PFSK-1 (cell line): ENCODE measurements at regions not wholly inside any gene's neighbourhood (a gene's known extent, or its start where the extent isn't known, plus 50 kb on each side); places are given as distances from the start of the nearest gene placed in this dataset.

Experiments
- FOXP2 ChIP-seq: optimal IDR thresholded peaks from 2 replicates; pipeline ENCODE3; 2011; ENCODE audit warnings: borderline replicate concordance, control low read depth, inconsistent platforms; ENCODE audit not compliant: insufficient read depth; ENCODE audit errors: extremely low read length, extremely low read depth
- POLR2AphosphoS5 ChIP-seq: IDR thresholded peaks from 2 replicates; pipeline ENCODE4 v1.6.1; 2012; ENCODE audit warnings: low read depth, mild to moderate bottlenecking, control low read depth, low read length, moderate library complexity
- SIN3A ChIP-seq: IDR thresholded peaks from 2 replicates; pipeline ENCODE4 v1.6.1; 2012; ENCODE audit warnings: mild to moderate bottlenecking, low read length, moderate library complexity, borderline replicate concordance; ENCODE audit not compliant: insufficient read depth
- TAF1 ChIP-seq: IDR thresholded peaks from 2 replicates; pipeline ENCODE4 v1.6.1; 2012; ENCODE audit warnings: low read length, control low read depth, borderline replicate concordance; ENCODE audit not compliant: insufficient read depth
- TF ChIP-seq, protein P1 (sequence below), 2 experiments: IDR thresholded peaks; 2 replicates each; pipeline versions ENCODE4 v1.6.1 to v1.8.0; 2011 to 2012; ENCODE audit warnings: low read depth in 2 of 2, low read length in 2 of 2, control low read depth in 1 of 2, inconsistent platforms in 1 of 2, mild to moderate bottlenecking in 1 of 2, moderate library complexity in 1 of 2; ENCODE audit not compliant: insufficient read depth in 1 of 2

GRCh38 chr21:18725653-18726052 lies 322.1 kb upstream of the TMPRSS15 start:
- no peak for TF ChIP-seq TAF1
- TF ChIP-seq FOXP2 = no peak
- no peak for TF ChIP-seq SIN3A
- TF ChIP-seq POLR2AphosphoS5 = no peak
- TF ChIP-seq, protein P1, sequence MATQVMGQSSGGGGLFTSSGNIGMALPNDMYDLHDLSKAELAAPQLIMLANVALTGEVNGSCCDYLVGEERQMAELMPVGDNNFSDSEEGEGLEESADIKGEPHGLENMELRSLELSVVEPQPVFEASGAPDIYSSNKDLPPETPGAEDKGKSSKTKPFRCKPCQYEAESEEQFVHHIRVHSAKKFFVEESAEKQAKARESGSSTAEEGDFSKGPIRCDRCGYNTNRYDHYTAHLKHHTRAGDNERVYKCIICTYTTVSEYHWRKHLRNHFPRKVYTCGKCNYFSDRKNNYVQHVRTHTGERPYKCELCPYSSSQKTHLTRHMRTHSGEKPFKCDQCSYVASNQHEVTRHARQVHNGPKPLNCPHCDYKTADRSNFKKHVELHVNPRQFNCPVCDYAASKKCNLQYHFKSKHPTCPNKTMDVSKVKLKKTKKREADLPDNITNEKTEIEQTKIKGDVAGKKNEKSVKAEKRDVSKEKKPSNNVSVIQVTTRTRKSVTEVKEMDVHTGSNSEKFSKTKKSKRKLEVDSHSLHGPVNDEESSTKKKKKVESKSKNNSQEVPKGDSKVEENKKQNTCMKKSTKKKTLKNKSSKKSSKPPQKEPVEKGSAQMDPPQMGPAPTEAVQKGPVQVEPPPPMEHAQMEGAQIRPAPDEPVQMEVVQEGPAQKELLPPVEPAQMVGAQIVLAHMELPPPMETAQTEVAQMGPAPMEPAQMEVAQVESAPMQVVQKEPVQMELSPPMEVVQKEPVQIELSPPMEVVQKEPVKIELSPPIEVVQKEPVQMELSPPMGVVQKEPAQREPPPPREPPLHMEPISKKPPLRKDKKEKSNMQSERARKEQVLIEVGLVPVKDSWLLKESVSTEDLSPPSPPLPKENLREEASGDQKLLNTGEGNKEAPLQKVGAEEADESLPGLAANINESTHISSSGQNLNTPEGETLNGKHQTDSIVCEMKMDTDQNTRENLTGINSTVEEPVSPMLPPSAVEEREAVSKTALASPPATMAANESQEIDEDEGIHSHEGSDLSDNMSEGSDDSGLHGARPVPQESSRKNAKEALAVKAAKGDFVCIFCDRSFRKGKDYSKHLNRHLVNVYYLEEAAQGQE (IDR thresholded peaks at IDR 0.05; ENCODE audit: insufficient read depth in 1 of 2, low read depth in 2 of 2, low read length in 2 of 2) = no peak

GRCh38 chr21:18741954-18742353 lies 338.4 kb upstream of the TMPRSS15 start:
- no peak for TF ChIP-seq TAF1
- TF ChIP-seq FOXP2 = no peak
- TF ChIP-seq POLR2AphosphoS5 = no peak
- TF ChIP-seq SIN3A = no peak
- TF ChIP-seq, protein P1 (IDR thresholded peaks at IDR 0.05; ENCODE audit: insufficient read depth in 1 of 2, low read depth in 2 of 2, low read length in 2 of 2) = no peak

- TF ChIP-seq TAF1 (no peak), SIN3A (no peak), FOXP2 (no peak), POLR2AphosphoS5 (no peak)
- TF ChIP-seq, protein P1 (IDR thresholded peaks at IDR 0.05; ENCODE audit: insufficient read depth in 1 of 2, low read depth in 2 of 2, low read length in 2 of 2) = no peak
Measured at GRCh38 chr21:18743531-18743930, 339.9 kb upstream of the TMPRSS15 start.

DNA sequence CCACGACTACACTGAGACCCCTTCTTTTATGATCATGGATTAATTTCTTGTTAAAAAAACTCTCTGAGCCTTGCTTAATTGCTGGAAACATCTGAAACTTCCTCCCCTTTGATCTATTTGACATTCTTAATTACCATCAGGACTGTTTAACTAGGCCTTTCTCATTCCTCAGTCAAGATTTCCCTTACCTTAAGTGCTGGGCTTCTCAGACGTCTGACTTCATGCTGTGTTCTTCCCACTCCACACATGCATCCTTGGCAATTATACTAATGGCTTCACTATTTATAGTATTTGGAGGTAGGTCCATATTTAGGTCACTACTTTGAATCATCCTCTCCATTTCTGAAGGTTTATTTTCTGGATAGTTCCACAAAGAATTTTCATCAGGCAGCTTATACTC lies 341.3 kb upstream of the TMPRSS15 start:
- no peak for TF ChIP-seq TAF1
- TF ChIP-seq, protein P1 (IDR thresholded peaks at IDR 0.05; ENCODE audit: insufficient read depth in 1 of 2, low read depth in 2 of 2, low read length in 2 of 2) = no peak
- no peak for TF ChIP-seq POLR2AphosphoS5
- no peak for TF ChIP-seq SIN3A
- TF ChIP-seq FOXP2 = no peak

DNA sequence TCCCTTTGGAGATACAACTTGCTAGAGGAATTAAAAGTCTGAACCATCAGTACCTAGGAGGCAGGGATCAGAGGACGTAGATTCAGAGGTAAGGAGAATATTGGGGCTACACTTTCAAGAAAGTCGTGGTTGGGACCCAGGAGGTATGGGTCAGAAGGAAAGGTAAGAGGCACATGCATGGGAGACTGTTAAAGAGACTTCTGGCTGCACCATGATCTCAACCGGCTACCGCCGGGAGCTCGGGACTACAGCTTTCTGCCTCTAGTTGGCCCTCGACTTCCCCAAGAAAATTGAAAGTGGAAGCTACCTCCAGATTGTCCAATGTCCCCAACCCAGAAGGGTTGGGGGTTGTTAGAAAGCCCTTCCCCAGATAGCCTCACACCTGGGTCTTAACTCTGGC lies 355.7 kb upstream of the TMPRSS15 start:
- TF ChIP-seq SIN3A (no peak), FOXP2 (no peak), TAF1 (no peak), POLR2AphosphoS5 (no peak)
- TF ChIP-seq, protein P1 (IDR thresholded peaks at IDR 0.05; ENCODE audit: insufficient read depth in 1 of 2, low read depth in 2 of 2, low read length in 2 of 2) = no peak
